ENCODE measurements at regions not wholly inside any gene's neighbourhood (a gene's known extent, or its start where the extent isn't known, plus 50 kb on each side); places are given as distances from the start of the nearest gene placed in this dataset.

GRCh38 chr9:73243078-73243477 lies 91.4 kb downstream of the ANXA1 start:
- TF ChIP-seq POLR2A (IDR thresholded peaks at IDR 0.05) = no peak
- no peak for TF ChIP-seq CTCF (IDR thresholded peaks at IDR 0.05)

Data from heart left ventricle (tissue), 13 donors.